ENCODE measurements at regions not wholly inside any gene's neighbourhood (a gene's known extent, or its start where the extent isn't known, plus 50 kb on each side); places are given as distances from the start of the nearest gene placed in this dataset.

GRCh38 chr6:51118792-51119191 is 300.1 kb downstream of the TFAP2B start:
- intact Hi-C loops (cut with micrococcal nuclease; ENCODE audit: unreplicated experiment): no loop called here
- in situ Hi-C loops (cut with HindIII; ENCODE audit: extremely low pct_ligation_motif_present, low pct_unique_long_range_greater_than_20kb): no loop called here
- H3K36me3 ChIP-seq (replicated peaks in 1 of 2; ENCODE audit: control insufficient read depth in 1 of 2, insufficient read depth in 2 of 2, low read length in 2 of 2): no peaks in the 10 kb centered on the region
- CTCF ChIA-PET (ENCODE audit: low intra/inter-chr PET ratio, low total read pairs): no interaction called here
- TF ChIP-seq NBN (conservative IDR thresholded peaks at IDR 0.05): no peak
- no peak for TF ChIP-seq ZNF383 (CRISPR knock-in tag; IDR thresholded peaks at IDR 0.05; ENCODE audit: borderline replicate concordance)
- no peak for TF ChIP-seq ZFAT (CRISPR knock-in tag; conservative IDR thresholded peaks at IDR 0.05)
- TF ChIP-seq ERF (CRISPR knock-in tag; IDR thresholded peaks at IDR 0.05): no peak
- no peak for TF ChIP-seq ZUFSP (CRISPR knock-in tag; IDR thresholded peaks at IDR 0.05; ENCODE audit: borderline replicate concordance)
- no peak for TF ChIP-seq E2F5 (CRISPR knock-in tag; conservative IDR thresholded peaks at IDR 0.05)
- no peak for TF ChIP-seq SP140L (CRISPR knock-in tag; IDR thresholded peaks at IDR 0.05; ENCODE audit: borderline replicate concordance)
- no peak overlapping the region for H3K4me3 ChIP-seq (replicated peaks in 1 of 3; ENCODE audit: insufficient read depth in 1 of 3, low read depth in 2 of 3, low read length in 3 of 3)
- no peaks in the 10 kb centered on the region for H3K4me1 ChIP-seq (ENCODE audit: insufficient read depth, low read length)
- POLR2A ChIA-PET: no interaction called here
- H3K79me2 ChIP-seq (ENCODE audit: insufficient read depth, low read length): no peaks in the 10 kb centered on the region
- H3K9ac ChIP-seq (ENCODE audit: insufficient read depth, low read depth, low read length): no peak overlapping the region
- H3K9me3 ChIP-seq (ENCODE audit: low read length): peaks cover 26% of the 10 kb centered on the region
- H3K27ac ChIP-seq (ENCODE audit: extremely low read length, insufficient read depth, low read length): no peak overlapping the region
- no peak for FAIRE-seq
- H3K4me2 ChIP-seq (ENCODE audit: low read depth, low read length): no peak overlapping the region
- WGBS (ENCODE audit: low lambda C conversion rate): 47% methylated on average over 3 of the region's 3 CpGs
- no peaks in the 10 kb centered on the region for H4K20me1 ChIP-seq (ENCODE audit: insufficient read depth, low read length)
- no peak for DNase-seq (ENCODE audit: low spot score)
- no peaks in the 10 kb centered on the region for H3K27me3 ChIP-seq (ENCODE audit: control insufficient read depth in 1 of 2, insufficient read depth in 2 of 2, low read length in 2 of 2)
- H2AFZ ChIP-seq (ENCODE audit: low read length): no peak overlapping the region
- BruUV-seq (replicated peaks): no TSS peak
- no peak for ATAC-seq

GRCh38 chr6:51120016-51120415 is 301.3 kb downstream of the TFAP2B start:
- Histone ChIP-seq H3K36me3 (replicated peaks in 1 of 2; ENCODE audit: control insufficient read depth in 1 of 2, insufficient read depth in 2 of 2, low read length in 2 of 2) (no peaks in the 10 kb centered on the region), H3K27me3 (ENCODE audit: control insufficient read depth in 1 of 2, insufficient read depth in 2 of 2, low read length in 2 of 2) (no peaks in the 10 kb centered on the region), H3K27ac (ENCODE audit: extremely low read length, insufficient read depth, low read length) (no peak overlapping the region), H2AFZ (ENCODE audit: low read length) (no peak overlapping the region), H3K9me3 (ENCODE audit: low read length) (peaks cover 26% of the 10 kb centered on the region), H3K4me2 (ENCODE audit: low read depth, low read length) (no peak overlapping the region), H3K79me2 (ENCODE audit: insufficient read depth, low read length) (no peaks in the 10 kb centered on the region), H3K9ac (ENCODE audit: insufficient read depth, low read depth, low read length) (no peak overlapping the region), H3K4me1 (ENCODE audit: insufficient read depth, low read length) (no peaks in the 10 kb centered on the region), H4K20me1 (ENCODE audit: insufficient read depth, low read length) (no peaks in the 10 kb centered on the region), H3K4me3 (replicated peaks in 1 of 3; ENCODE audit: insufficient read depth in 1 of 3, low read depth in 2 of 3, low read length in 3 of 3) (no peak overlapping the region)
- CTCF ChIA-PET (ENCODE audit: low intra/inter-chr PET ratio, low total read pairs): no interaction called here
- TF ChIP-seq ZNF75D (CRISPR knock-in tag; IDR thresholded peaks at IDR 0.05; ENCODE audit: borderline replicate concordance) (no peak), PRDM15 (CRISPR knock-in tag; IDR thresholded peaks at IDR 0.05) (no peak), MEF2D (CRISPR knock-in tag; IDR thresholded peaks at IDR 0.05) (no peak), ZBTB10 (CRISPR knock-in tag; IDR thresholded peaks at IDR 0.05; ENCODE audit: borderline replicate concordance) (no peak)
- no TSS peak for BruUV-seq (replicated peaks)
- intact Hi-C loops (cut with micrococcal nuclease; ENCODE audit: unreplicated experiment) (no loop called here), in situ Hi-C loops (cut with HindIII; ENCODE audit: extremely low pct_ligation_motif_present, low pct_unique_long_range_greater_than_20kb) (no loop called here)
- DNase-seq (ENCODE audit: low spot score): no peak
- ATAC-seq: no peak
- no peak for FAIRE-seq
- 35% methylated on average over 3 of the region's 3 CpGs for WGBS (ENCODE audit: low lambda C conversion rate)
- POLR2A ChIA-PET: no interaction called here
